ENCODE measurements at regions not wholly inside any gene's neighbourhood (a gene's known extent, or its start where the extent isn't known, plus 50 kb on each side); places are given as distances from the start of the nearest gene placed in this dataset.

GRCh38 chr2:120498121-120498520 lies 152.2 kb downstream of the INHBB start:
- no peak overlapping the region for H2BK5ac ChIP-seq (ENCODE audit: low read depth, low read length, poor library complexity)
- no peak overlapping the region for H3K4me3 ChIP-seq (ENCODE audit: low read depth, low read length)
- peaks cover 4% of the 10 kb centered on the region for H3K9me3 ChIP-seq (ENCODE audit: insufficient read depth, low read depth, low read length)
- H3K79me1 ChIP-seq (ENCODE audit: low read length) = no peaks in the 10 kb centered on the region
- no peak for DNase-seq
- H2AFZ ChIP-seq (ENCODE audit: insufficient read depth, low read length, poor library complexity) = no peak overlapping the region
- H3K4ac ChIP-seq (ENCODE audit: low read depth, low read length) = no peak overlapping the region
- no peak overlapping the region for H4K91ac ChIP-seq (ENCODE audit: low read depth, low read length)
- H3K9ac ChIP-seq (ENCODE audit: low read length) = no peak overlapping the region
- H3K4me1 ChIP-seq (ENCODE audit: control insufficient read depth in 1 of 2, insufficient read depth in 2 of 2, low read length in 2 of 2) = no peaks in the 10 kb centered on the region
- H3K27me3 ChIP-seq (ENCODE audit: insufficient read depth, low read length) = no peaks in the 10 kb centered on the region
- no peaks in the 10 kb centered on the region for H3K36me3 ChIP-seq (ENCODE audit: control insufficient read depth in 1 of 2, insufficient read depth in 2 of 2, low read length in 2 of 2)
- no peak overlapping the region for H2BK120ac ChIP-seq (ENCODE audit: insufficient read depth, low read length, poor library complexity)
- H3K4me2 ChIP-seq (ENCODE audit: low read length) = no peak overlapping the region
- no CpG with 5 or more reads among the region's 3 CpGs for WGBS (ENCODE audit: extremely low coverage, insufficient coverage, insufficient read length)
- H3K14ac ChIP-seq (ENCODE audit: low read length) = no peak overlapping the region
- H3K23ac ChIP-seq (ENCODE audit: low read length) = no peak overlapping the region
- no peak overlapping the region for H2AK5ac ChIP-seq (ENCODE audit: low read length)
- H3K27ac ChIP-seq (ENCODE audit: low read depth, low read length) = no peak overlapping the region
- no peak overlapping the region for H3K18ac ChIP-seq (ENCODE audit: low read length)
- no peak overlapping the region for H4K12ac ChIP-seq (ENCODE audit: low read depth, low read length)
- H2BK12ac ChIP-seq (ENCODE audit: low read length) = no peak overlapping the region
- no peaks in the 10 kb centered on the region for H3K79me2 ChIP-seq (ENCODE audit: control insufficient read depth, insufficient read depth, low read length, poor library complexity)
- H4K8ac ChIP-seq (ENCODE audit: low read depth, low read length) = no peak overlapping the region

- Histone ChIP-seq H3K18ac (ENCODE audit: low read length) (no peak overlapping the region), H3K4ac (ENCODE audit: low read depth, low read length) (no peak overlapping the region), H3K23ac (ENCODE audit: low read length) (no peak overlapping the region), H2BK120ac (ENCODE audit: insufficient read depth, low read length, poor library complexity) (no peak overlapping the region), H3K36me3 (ENCODE audit: control insufficient read depth in 1 of 2, insufficient read depth in 2 of 2, low read length in 2 of 2) (no peaks in the 10 kb centered on the region), H4K91ac (ENCODE audit: low read depth, low read length) (no peak overlapping the region), H3K9ac (ENCODE audit: low read length) (no peak overlapping the region), H3K4me1 (ENCODE audit: control insufficient read depth in 1 of 2, insufficient read depth in 2 of 2, low read length in 2 of 2) (no peaks in the 10 kb centered on the region), H3K4me2 (ENCODE audit: low read length) (no peak overlapping the region), H2BK5ac (ENCODE audit: low read depth, low read length, poor library complexity) (no peak overlapping the region), H3K79me1 (ENCODE audit: low read length) (no peaks in the 10 kb centered on the region), H3K4me3 (ENCODE audit: low read depth, low read length) (no peak overlapping the region), H2AK5ac (ENCODE audit: low read length) (no peak overlapping the region), H2BK12ac (ENCODE audit: low read length) (no peak overlapping the region), H4K12ac (ENCODE audit: low read depth, low read length) (no peak overlapping the region), H3K9me3 (ENCODE audit: insufficient read depth, low read depth, low read length) (peaks cover 4% of the 10 kb centered on the region), H3K27me3 (ENCODE audit: insufficient read depth, low read length) (no peaks in the 10 kb centered on the region), H3K14ac (ENCODE audit: low read length) (no peak overlapping the region), H3K79me2 (ENCODE audit: control insufficient read depth, insufficient read depth, low read length, poor library complexity) (no peaks in the 10 kb centered on the region), H4K8ac (ENCODE audit: low read depth, low read length) (no peak overlapping the region), H3K27ac (ENCODE audit: low read depth, low read length) (no peak overlapping the region), H2AFZ (ENCODE audit: insufficient read depth, low read length, poor library complexity) (no peak overlapping the region)
- no CpG with 5 or more reads among the region's 13 CpGs for WGBS (ENCODE audit: extremely low coverage, insufficient coverage, insufficient read length)
- DNase-seq = no peak
Measured at GRCh38 chr2:120498576-120499394, 152.8 kb downstream of the INHBB start.

DNA sequence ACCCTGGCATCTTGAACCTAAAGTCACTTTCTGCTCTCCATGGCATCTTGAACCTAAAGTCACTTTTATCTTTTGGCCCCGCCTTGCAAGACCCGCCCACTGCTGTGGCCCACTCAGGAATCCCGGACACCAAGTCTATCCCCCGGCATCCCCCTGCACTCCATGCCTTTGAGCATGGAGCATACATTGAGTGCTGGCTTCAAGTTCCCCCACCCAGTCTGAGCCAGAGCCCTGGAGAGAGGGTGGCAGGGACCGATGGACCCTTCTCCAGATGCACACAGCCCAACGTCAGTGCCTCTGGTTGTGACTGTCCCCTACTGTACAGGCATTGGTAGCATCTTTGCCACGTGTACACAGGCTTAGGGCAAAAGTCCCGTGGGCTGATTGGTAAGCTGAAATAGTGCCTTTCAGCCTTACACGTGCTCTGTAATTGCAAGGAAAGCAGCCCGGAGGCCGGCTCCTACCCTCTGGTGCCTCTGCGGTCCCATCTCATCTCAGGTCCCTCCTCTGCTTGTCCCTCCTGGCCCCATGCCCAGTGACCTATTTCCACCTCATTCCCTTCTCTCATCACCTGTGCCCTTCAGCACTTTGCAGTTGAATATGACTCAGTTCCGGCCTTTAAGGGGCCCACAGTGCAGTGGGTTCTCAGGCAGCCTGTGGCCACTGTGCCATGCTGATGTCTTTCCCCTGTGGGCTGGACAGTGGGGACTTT lies 154.0 kb downstream of the INHBB start:
- no peak overlapping the region for H3K4ac ChIP-seq (ENCODE audit: low read depth, low read length)
- H4K91ac ChIP-seq (ENCODE audit: low read depth, low read length) = no peak overlapping the region
- no peaks in the 10 kb centered on the region for H3K79me1 ChIP-seq (ENCODE audit: low read length)
- no peak overlapping the region for H2BK12ac ChIP-seq (ENCODE audit: low read length)
- H3K4me3 ChIP-seq (ENCODE audit: low read depth, low read length) = no peak overlapping the region
- no peak overlapping the region for H4K12ac ChIP-seq (ENCODE audit: low read depth, low read length)
- H3K4me1 ChIP-seq (ENCODE audit: control insufficient read depth in 1 of 2, insufficient read depth in 2 of 2, low read length in 2 of 2) = no peaks in the 10 kb centered on the region
- H2BK120ac ChIP-seq (ENCODE audit: insufficient read depth, low read length, poor library complexity) = no peak overlapping the region
- H4K8ac ChIP-seq (ENCODE audit: low read depth, low read length) = no peak overlapping the region
- no peaks in the 10 kb centered on the region for H3K27me3 ChIP-seq (ENCODE audit: insufficient read depth, low read length)
- no peak overlapping the region for H3K23ac ChIP-seq (ENCODE audit: low read length)
- WGBS (ENCODE audit: extremely low coverage, insufficient coverage, insufficient read length) = no CpG with 5 or more reads among the region's 13 CpGs
- H3K18ac ChIP-seq (ENCODE audit: low read length) = no peak overlapping the region
- H3K9me3 ChIP-seq (ENCODE audit: insufficient read depth, low read depth, low read length) = peaks cover 4% of the 10 kb centered on the region
- no peaks in the 10 kb centered on the region for H3K36me3 ChIP-seq (ENCODE audit: control insufficient read depth in 1 of 2, insufficient read depth in 2 of 2, low read length in 2 of 2)
- H3K79me2 ChIP-seq (ENCODE audit: control insufficient read depth, insufficient read depth, low read length, poor library complexity) = no peaks in the 10 kb centered on the region
- no peak overlapping the region for H2BK5ac ChIP-seq (ENCODE audit: low read depth, low read length, poor library complexity)
- H3K27ac ChIP-seq (ENCODE audit: low read depth, low read length) = no peak overlapping the region
- no peak overlapping the region for H3K14ac ChIP-seq (ENCODE audit: low read length)
- H3K4me2 ChIP-seq (ENCODE audit: low read length) = no peak overlapping the region
- no peak overlapping the region for H2AFZ ChIP-seq (ENCODE audit: insufficient read depth, low read length, poor library complexity)
- H3K9ac ChIP-seq (ENCODE audit: low read length) = no peak overlapping the region
- H2AK5ac ChIP-seq (ENCODE audit: low read length) = no peak overlapping the region
- no peak for DNase-seq

- Histone ChIP-seq H2BK5ac (ENCODE audit: low read depth, low read length, poor library complexity) (no peak overlapping the region), H3K4me1 (ENCODE audit: control insufficient read depth in 1 of 2, insufficient read depth in 2 of 2, low read length in 2 of 2) (no peaks in the 10 kb centered on the region), H3K23ac (ENCODE audit: low read length) (no peak overlapping the region), H3K36me3 (ENCODE audit: control insufficient read depth in 1 of 2, insufficient read depth in 2 of 2, low read length in 2 of 2) (no peaks in the 10 kb centered on the region), H3K4me2 (ENCODE audit: low read length) (no peak overlapping the region), H3K14ac (ENCODE audit: low read length) (no peak overlapping the region), H3K27ac (ENCODE audit: low read depth, low read length) (no peak overlapping the region), H3K79me1 (ENCODE audit: low read length) (no peaks in the 10 kb centered on the region), H2BK120ac (ENCODE audit: insufficient read depth, low read length, poor library complexity) (no peak overlapping the region), H4K91ac (ENCODE audit: low read depth, low read length) (no peak overlapping the region), H3K79me2 (ENCODE audit: control insufficient read depth, insufficient read depth, low read length, poor library complexity) (no peaks in the 10 kb centered on the region), H2BK12ac (ENCODE audit: low read length) (no peak overlapping the region), H4K12ac (ENCODE audit: low read depth, low read length) (no peak overlapping the region), H3K4ac (ENCODE audit: low read depth, low read length) (no peak overlapping the region), H3K9me3 (ENCODE audit: insufficient read depth, low read depth, low read length) (peaks cover 4% of the 10 kb centered on the region), H4K8ac (ENCODE audit: low read depth, low read length) (no peak overlapping the region), H3K27me3 (ENCODE audit: insufficient read depth, low read length) (no peaks in the 10 kb centered on the region), H2AK5ac (ENCODE audit: low read length) (no peak overlapping the region), H3K9ac (ENCODE audit: low read length) (no peak overlapping the region), H3K4me3 (ENCODE audit: low read depth, low read length) (no peak overlapping the region), H3K18ac (ENCODE audit: low read length) (no peak overlapping the region), H2AFZ (ENCODE audit: insufficient read depth, low read length, poor library complexity) (no peak overlapping the region)
- no peak for DNase-seq
- no CpG with 5 or more reads among the region's 8 CpGs for WGBS (ENCODE audit: extremely low coverage, insufficient coverage, insufficient read length)
Measured at GRCh38 chr2:120501591-120501990, 155.7 kb downstream of the INHBB start.

Measured in trophoblast cell (in vitro differentiated cells and primary cell).